HEK293T (cell line): ENCODE measurements at regions not wholly inside any gene's neighbourhood (a gene's known extent, or its start where the extent isn't known, plus 50 kb on each side); places are given as distances from the start of the nearest gene placed in this dataset.

ENCODE experiments used
- CTCF ChIA-PET: fragments of 350-600 bp; formaldehyde crosslinking; extraction: SDS; loops from one replicate; lab custom pipeline; 2021; ENCODE audit warnings: antibody characterized with exemption, inconsistent platforms; lab: Yijun Ruan, JAX
- POLR2A ChIA-PET: fragments of 350-600 bp; formaldehyde crosslinking; extraction: SDS; loops from one replicate; lab custom pipeline; 2020; ENCODE audit warnings: antibody characterized with exemption, inconsistent platforms; lab: Yijun Ruan, JAX
- DNase-seq: peaks from one replicate; pipeline ENCODE4 v3.0.0; 2012; ENCODE audit warnings: mixed read lengths; ENCODE audit errors: extremely low spot score
- ARNT ChIP-seq: fragments of 450-650 bp; IDR thresholded peaks from 2 replicates; pipeline ENCODE4 v1.6.1; 2017; ENCODE audit warnings: mild to moderate bottlenecking
- BHLHE40 ChIP-seq: fragments of 450-650 bp; IDR thresholded peaks from 2 replicates; pipeline ENCODE4 v1.6.1; 2016; ENCODE audit warnings: mild to moderate bottlenecking, moderate library complexity, borderline replicate concordance
- CTBP1 ChIP-seq: fragments of 450-650 bp; IDR thresholded peaks from 2 replicates; pipeline ENCODE4 v1.6.1; 2016; ENCODE audit warnings: borderline replicate concordance
- ELF4 ChIP-seq: fragments of 450-650 bp; IDR thresholded peaks from 2 replicates; pipeline ENCODE4 v1.6.1; 2017; ENCODE audit warnings: antibody characterized with exemption
- FOXA1 ChIP-seq: fragments of 450-650 bp; IDR thresholded peaks from 2 replicates; pipeline ENCODE4 v1.6.1; 2016; ENCODE audit warnings: mild to moderate bottlenecking
- FOXK2 ChIP-seq: fragments of 450-650 bp; IDR thresholded peaks from 2 replicates; pipeline ENCODE4 v1.6.1; 2016; ENCODE audit warnings: mild to moderate bottlenecking
- FOXM1 ChIP-seq: fragments of 450-650 bp; IDR thresholded peaks from 2 replicates; pipeline ENCODE4 v1.6.1; 2017; ENCODE audit warnings: mild to moderate bottlenecking, borderline replicate concordance
- HDGF ChIP-seq: fragments of 450-650 bp; IDR thresholded peaks from 2 replicates; pipeline ENCODE4 v1.6.1; 2017; ENCODE audit warnings: antibody characterized with exemption, borderline replicate concordance
- L3MBTL2 ChIP-seq: fragments of 450-650 bp; conservative IDR thresholded peaks from 2 replicates; pipeline ENCODE4 v1.6.1; 2016; ENCODE audit warnings: mild to moderate bottlenecking
- LEF1 ChIP-seq: fragments of 450-650 bp; IDR thresholded peaks from 2 replicates; pipeline ENCODE4 v1.6.1; 2017; ENCODE audit warnings: mild to moderate bottlenecking, borderline replicate concordance
- NFRKB ChIP-seq: fragments of 450-650 bp; IDR thresholded peaks from 2 replicates; pipeline ENCODE4 v1.6.1; 2016; ENCODE audit warnings: mild to moderate bottlenecking, moderate library complexity
- SP1 ChIP-seq: fragments of 450-650 bp; IDR thresholded peaks from 2 replicates; pipeline ENCODE4 v1.6.1; 2017
- SUZ12 ChIP-seq: fragments of 450-650 bp; IDR thresholded peaks from 2 replicates; pipeline ENCODE4 v1.6.1; 2016; ENCODE audit warnings: mild to moderate bottlenecking
- TARDBP ChIP-seq: fragments of 450-650 bp; IDR thresholded peaks from 2 replicates; pipeline ENCODE4 v1.6.1; 2016
- ZNF384 ChIP-seq: fragments of 450-650 bp; IDR thresholded peaks from 2 replicates; pipeline ENCODE4 v1.6.1; 2016
- TF ChIP-seq, protein P1 (sequence below): fragments of 450-650 bp; IDR thresholded peaks from 2 replicates; pipeline ENCODE4 v1.6.1; 2016

DNA sequence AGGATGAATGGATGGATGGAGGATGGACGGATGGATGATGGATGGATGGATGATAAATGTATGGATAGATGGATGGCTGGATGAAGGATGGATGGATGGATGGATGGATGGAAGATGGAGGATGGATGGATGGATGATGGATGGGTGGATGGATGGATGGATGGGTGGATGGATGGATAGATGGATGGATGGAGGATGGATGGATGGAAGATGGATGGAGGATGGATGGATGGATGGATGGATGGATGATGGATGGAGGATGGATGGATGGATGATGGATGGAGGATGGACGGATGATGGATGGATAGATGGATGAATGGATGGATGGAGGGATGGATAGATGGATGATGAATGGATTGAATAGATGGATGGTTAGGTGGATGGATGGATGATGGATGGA is 210.6 kb upstream of the IGF1R start:
- TF ChIP-seq FOXA1 (no peak), LEF1 (no peak), CTBP1 (no peak), FOXK2 (no peak), NFRKB (no peak), TARDBP (no peak), L3MBTL2 (no peak), FOXM1 (no peak), ARNT (no peak), HDGF (no peak), BHLHE40 (no peak)
- POLR2A ChIA-PET = no interaction called here
- no peak for DNase-seq
- CTCF ChIA-PET = interaction anchor here (1.0 kb wide), 1 partner anchor 8 kb away, joined by 3 read pairs; no protein-coding TSS in a partner anchor

DNA sequence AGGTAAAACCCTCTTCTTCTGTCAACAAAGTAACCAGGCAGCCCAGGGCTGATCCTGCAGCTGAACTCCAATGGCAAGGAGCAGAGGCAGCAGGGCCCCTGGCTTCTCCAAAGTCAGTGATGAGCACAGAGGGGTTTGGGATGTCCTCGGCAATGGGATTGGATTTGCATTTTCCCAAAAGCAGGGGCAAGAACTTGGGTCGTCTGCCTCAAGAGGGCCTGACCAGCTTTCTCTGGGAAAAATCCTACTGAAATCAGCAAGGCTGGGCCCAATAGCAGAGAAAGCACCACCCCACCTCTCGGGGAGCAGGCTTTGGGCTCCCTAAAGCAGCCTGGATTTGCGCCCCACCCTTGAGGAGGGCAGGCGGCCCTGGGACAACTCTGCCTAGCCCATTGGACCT is 210.0 kb upstream of the IGF1R start:
- ChIA-PET POLR2A (no interaction called here), CTCF (interaction anchor here (1.0 kb wide), 1 partner anchor 9 kb away, joined by 3 read pairs; no protein-coding TSS in a partner anchor)

DNA sequence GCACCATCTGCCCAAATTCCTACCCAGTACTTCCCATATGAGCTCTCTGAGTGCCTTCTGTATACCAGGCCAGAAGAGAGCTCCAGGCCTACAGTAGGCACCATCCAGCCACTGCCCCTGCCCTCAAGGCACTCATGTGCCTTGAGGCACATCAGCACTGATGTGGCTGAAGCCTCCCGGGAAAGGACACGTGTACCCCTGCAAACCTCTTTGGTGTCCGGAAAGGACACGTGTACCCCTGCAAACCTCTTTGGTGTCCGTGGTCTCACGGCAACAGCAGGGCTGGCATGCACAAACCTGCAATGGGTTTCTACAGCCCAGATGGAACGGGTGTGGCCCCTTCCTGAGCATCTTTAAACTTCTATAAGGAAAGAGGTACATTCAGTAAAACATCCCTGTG is 209.4 kb upstream of the IGF1R start:
- ChIA-PET CTCF (interaction anchor here (0.6 to 1.0 kb wide), 2 partner anchors 10 to 11 kb away, joined by 3 to 4 read pairs; no protein-coding TSS in a partner anchor), POLR2A (no interaction called here)
- no peak for DNase-seq
- no peak for TF ChIP-seq HDGF
- TF ChIP-seq, protein P1, sequence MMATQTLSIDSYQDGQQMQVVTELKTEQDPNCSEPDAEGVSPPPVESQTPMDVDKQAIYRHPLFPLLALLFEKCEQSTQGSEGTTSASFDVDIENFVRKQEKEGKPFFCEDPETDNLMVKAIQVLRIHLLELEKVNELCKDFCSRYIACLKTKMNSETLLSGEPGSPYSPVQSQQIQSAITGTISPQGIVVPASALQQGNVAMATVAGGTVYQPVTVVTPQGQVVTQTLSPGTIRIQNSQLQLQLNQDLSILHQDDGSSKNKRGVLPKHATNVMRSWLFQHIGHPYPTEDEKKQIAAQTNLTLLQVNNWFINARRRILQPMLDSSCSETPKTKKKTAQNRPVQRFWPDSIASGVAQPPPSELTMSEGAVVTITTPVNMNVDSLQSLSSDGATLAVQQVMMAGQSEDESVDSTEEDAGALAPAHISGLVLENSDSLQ = no peak
- TF ChIP-seq CTBP1 = no peak
- no peak for TF ChIP-seq ARNT
- no peak for TF ChIP-seq BHLHE40
- TF ChIP-seq L3MBTL2 = no peak
- no peak for TF ChIP-seq FOXA1
- TF ChIP-seq FOXM1 = no peak
- no peak for TF ChIP-seq ELF4
- TF ChIP-seq SP1 = no peak
- no peak for TF ChIP-seq SUZ12
- no peak for TF ChIP-seq FOXK2
- TF ChIP-seq LEF1 = no peak
- TF ChIP-seq TARDBP = no peak

More for the DNA sequence above, 210.0 kb upstream of the IGF1R start:
- TF ChIP-seq HDGF (no peak), L3MBTL2 (no peak), NFRKB (no peak)
- TF ChIP-seq, protein P1 = no peak
- DNase-seq = no peak

DNA sequence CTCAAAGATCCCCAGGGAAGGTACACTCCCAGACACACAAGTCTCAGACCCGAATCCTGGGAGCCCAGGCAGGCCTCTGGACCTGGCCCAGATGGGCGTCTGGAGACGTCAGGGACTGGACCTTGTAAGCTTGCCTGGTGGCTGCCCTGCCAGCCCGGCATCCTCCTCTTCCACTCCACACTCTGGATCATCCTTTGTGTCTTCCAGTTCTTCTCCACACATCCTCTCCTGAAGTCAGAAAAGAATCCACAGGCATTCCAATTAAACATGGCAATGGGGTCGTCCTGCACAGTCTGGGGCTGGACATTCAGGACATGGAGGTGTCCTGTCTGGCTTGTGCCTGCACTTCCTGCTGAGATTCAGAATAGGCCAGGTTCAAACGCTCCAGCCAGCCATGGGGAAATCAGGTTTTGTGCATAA is 208.8 kb upstream of the IGF1R start:
- DNase-seq = no peak
- TF ChIP-seq FOXM1 = no peak
- no peak for TF ChIP-seq LEF1
- ChIA-PET POLR2A (no interaction called here), CTCF (no interaction called here)

DNA sequence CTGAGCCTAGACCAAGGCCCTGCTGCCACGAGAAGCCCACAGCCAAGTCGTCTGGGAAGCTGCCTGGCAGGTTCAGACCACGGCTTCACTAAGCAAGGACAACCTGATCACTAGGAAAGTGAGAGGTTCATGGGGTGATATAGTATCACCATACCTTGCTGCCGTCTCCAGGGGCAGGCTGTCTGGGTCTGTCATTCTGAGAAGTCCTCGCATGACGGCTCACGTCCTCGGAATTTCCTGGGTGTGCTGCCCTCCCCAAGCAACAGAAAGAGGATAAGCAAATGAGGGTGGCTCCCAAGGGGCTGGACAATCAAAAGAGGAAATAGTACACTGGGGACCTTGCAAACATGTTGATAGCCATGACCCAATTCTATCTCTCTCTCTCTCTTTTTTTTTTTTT is 207.4 kb upstream of the IGF1R start:
- CTCF ChIA-PET = interaction anchor here (2.2 kb wide), 1 partner anchor 13 kb away, joined by 10 read pairs; no protein-coding TSS in a partner anchor
- POLR2A ChIA-PET = no interaction called here
- TF ChIP-seq ZNF384 = no peak
- TF ChIP-seq NFRKB = no peak
- TF ChIP-seq HDGF = no peak
- TF ChIP-seq FOXM1 = no peak
- no peak for TF ChIP-seq SP1
- no peak for TF ChIP-seq ARNT
- no peak for TF ChIP-seq TARDBP
- TF ChIP-seq FOXA1 = no peak
- no peak for TF ChIP-seq BHLHE40
- TF ChIP-seq ELF4 = no peak
- no peak for DNase-seq

DNA sequence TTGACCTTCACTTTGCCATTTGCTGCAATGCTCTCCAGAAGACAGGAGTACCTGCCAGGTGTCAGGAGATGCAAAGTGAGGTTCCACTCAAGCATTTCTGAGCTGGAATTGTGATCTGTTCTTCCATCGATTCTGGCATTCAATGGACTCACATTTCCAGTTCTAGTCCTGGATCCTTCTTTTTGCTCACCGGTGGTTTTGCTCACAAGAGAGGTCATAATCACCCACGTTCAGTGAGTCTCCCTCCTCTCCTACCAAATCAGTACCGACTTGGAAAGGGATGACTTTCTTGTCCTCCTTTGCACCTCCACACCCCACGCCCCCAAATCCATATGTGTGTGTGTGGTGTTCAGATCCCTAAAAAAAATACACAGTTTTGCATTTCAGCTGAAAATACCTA is 206.7 kb upstream of the IGF1R start:
- TF ChIP-seq NFRKB (no peak), FOXK2 (no peak), HDGF (no peak), FOXA1 (no peak), CTBP1 (no peak), TARDBP (no peak), SUZ12 (no peak), BHLHE40 (no peak), ZNF384 (no peak), FOXM1 (no peak), LEF1 (no peak), L3MBTL2 (no peak), ELF4 (no peak)
- TF ChIP-seq, protein P1 = no peak
- DNase-seq = no peak
- ChIA-PET CTCF (interaction anchor here (0.6 to 2.2 kb wide), 2 partner anchors 14 to 166 kb away, joined by 3 to 10 read pairs; no protein-coding TSS in a partner anchor), POLR2A (no interaction called here)
